Fibroblast of the aortic adventitia (primary cell): ENCODE measurements at regions not wholly inside any gene's neighbourhood (a gene's known extent, or its start where the extent isn't known, plus 50 kb on each side); places are given as distances from the start of the nearest gene placed in this dataset.
A peak's percentile ranks its signal among the peaks of the same experiment; 100 is the strongest.

Experiments used
- DNase-seq: peaks from one replicate; pipeline ENCODE4 v3.0.0-alpha.2; 2010; ENCODE audit warnings: low read depth
- H3K4me3 ChIP-seq: 2 replicates; pipeline ENCODE4 v1.5.1; 2011; ENCODE audit warnings: low read depth, mild to moderate bottlenecking, control low read depth, low read length, moderate library complexity
- CTCF ChIP-seq: IDR thresholded peaks from 2 replicates; pipeline ENCODE4 v1.5.1; 2011; ENCODE audit warnings: mild to moderate bottlenecking, low read length, control low read depth, inconsistent platforms; ENCODE audit not compliant: insufficient read depth

- DNase-seq = no peak
- H3K4me3 ChIP-seq = no peak overlapping the region
- TF ChIP-seq CTCF = no peak
These were observed 185.0 kb upstream of the PDE10A start for GRCh38 chr6:165848086-165848426.

GRCh38 chr6:165847407-165848085, 184.5 kb upstream of the PDE10A start:
- H3K4me3 ChIP-seq = no peak overlapping the region
- peak; percentile 73 for DNase-seq
- no peak for TF ChIP-seq CTCF

- DNase-seq = peak; percentile 15
- peak overlapping the region; percentile 32 for H3K4me3 ChIP-seq
- TF ChIP-seq CTCF = no peak
These were observed 183.3 kb upstream of the PDE10A start for GRCh38 chr6:165846123-165846966.

- TF ChIP-seq CTCF = no peak
- peak; percentile 13 for DNase-seq
These were observed 182.5 kb upstream of the PDE10A start for GRCh38 chr6:165845493-165845892.

GRCh38 chr6:165844801-165845364, 181.8 kb upstream of the PDE10A start:
- no peak for DNase-seq

More at GRCh38 chr6:165845493-165845892, 182.5 kb upstream of the PDE10A start:
- H3K4me3 ChIP-seq = no peak overlapping the region

GRCh38 chr6:165844232-165844631, 181.2 kb upstream of the PDE10A start:
- no peak for TF ChIP-seq CTCF
- H3K4me3 ChIP-seq = no peak overlapping the region

More at GRCh38 chr6:165844801-165845364, 181.8 kb upstream of the PDE10A start:
- no peak overlapping the region for H3K4me3 ChIP-seq
- no peak for TF ChIP-seq CTCF

More at GRCh38 chr6:165844232-165844631, 181.2 kb upstream of the PDE10A start:
- no peak for DNase-seq
